Glutamatergic neuron (in vitro differentiated cells): ENCODE measurements at regions not wholly inside any gene's neighbourhood (a gene's known extent, or its start where the extent isn't known, plus 50 kb on each side); places are given as distances from the start of the nearest gene placed in this dataset.

Experiments used
- DNase-seq: peaks from one replicate; pipeline ENCODE4 v3.0.0; 2022
- H3K27ac Mint-ChIP-seq: one replicate; pipeline ENCODE4 v1.8.0; 2020; ENCODE audit warnings: mild to moderate bottlenecking, mixed read lengths, inconsistent platforms; ENCODE audit not compliant: unreplicated experiment
- H3K27me3 Mint-ChIP-seq: one replicate; pipeline ENCODE4 v1.8.0; 2020; ENCODE audit warnings: mild to moderate bottlenecking, moderate library complexity, mixed read lengths, inconsistent platforms; ENCODE audit not compliant: unreplicated experiment
- H3K36me3 Mint-ChIP-seq: one replicate; pipeline ENCODE4 v1.8.0; 2020; ENCODE audit warnings: mild to moderate bottlenecking, mixed read lengths, inconsistent platforms; ENCODE audit not compliant: unreplicated experiment
- H3K4me1 Mint-ChIP-seq: one replicate; pipeline ENCODE4 v1.8.0; 2020; ENCODE audit warnings: mild to moderate bottlenecking, low read depth, mixed read lengths, inconsistent platforms; ENCODE audit not compliant: unreplicated experiment
- H3K4me3 Mint-ChIP-seq: one replicate; pipeline ENCODE4 v1.8.0; 2020; ENCODE audit warnings: mild to moderate bottlenecking, mixed read lengths, inconsistent platforms; ENCODE audit not compliant: unreplicated experiment
- H3K9me3 Mint-ChIP-seq: one replicate; pipeline ENCODE4 v1.8.0; 2020; ENCODE audit warnings: mild to moderate bottlenecking, moderate library complexity, mixed read lengths, inconsistent platforms; ENCODE audit not compliant: unreplicated experiment
- TF ChIP-seq, protein P1 (sequence below): fragments of 200-600 bp; sonication (generic); IDR thresholded peaks from one replicate; pipeline ENCODE4 v1.5.0; 2021; ENCODE audit not compliant: partially characterized antibody, unreplicated experiment

DNA sequence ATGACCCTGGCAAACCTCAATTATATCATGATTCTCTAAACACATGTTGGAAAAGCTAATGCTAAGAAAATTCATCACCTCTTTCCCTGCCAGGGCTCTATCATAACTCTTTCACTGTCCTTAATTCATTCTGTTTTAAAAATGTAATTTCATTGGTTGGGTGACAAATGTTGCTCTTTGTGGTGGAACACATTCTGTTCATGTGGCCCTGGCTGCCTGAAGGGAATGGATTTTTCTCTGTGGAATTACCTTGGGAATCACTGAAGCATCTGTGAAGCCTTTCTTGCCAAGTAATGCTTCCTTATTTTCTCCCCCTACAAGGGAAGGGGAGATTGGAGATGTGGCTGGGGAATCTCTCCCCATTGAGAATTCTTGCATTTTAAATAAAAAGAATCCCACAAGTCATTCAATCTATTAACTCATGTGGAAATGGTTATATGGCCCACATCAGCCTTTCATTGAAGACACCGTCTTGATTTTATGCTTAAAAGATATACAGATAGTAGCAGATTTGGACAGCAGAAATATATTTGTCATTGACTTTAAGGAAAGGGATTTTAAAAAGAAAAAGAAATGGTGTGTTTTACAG, 201.8 kb upstream of the NMUR2 start:
- H3K36me3 Mint-ChIP-seq = no peaks in the 10 kb centered on the region
- peak overlapping the region; percentile 56 for H3K27ac Mint-ChIP-seq
- no peak overlapping the region for H3K4me3 Mint-ChIP-seq
- DNase-seq = no peak
- H3K27me3 Mint-ChIP-seq = no peaks in the 10 kb centered on the region
- TF ChIP-seq, protein P1, sequence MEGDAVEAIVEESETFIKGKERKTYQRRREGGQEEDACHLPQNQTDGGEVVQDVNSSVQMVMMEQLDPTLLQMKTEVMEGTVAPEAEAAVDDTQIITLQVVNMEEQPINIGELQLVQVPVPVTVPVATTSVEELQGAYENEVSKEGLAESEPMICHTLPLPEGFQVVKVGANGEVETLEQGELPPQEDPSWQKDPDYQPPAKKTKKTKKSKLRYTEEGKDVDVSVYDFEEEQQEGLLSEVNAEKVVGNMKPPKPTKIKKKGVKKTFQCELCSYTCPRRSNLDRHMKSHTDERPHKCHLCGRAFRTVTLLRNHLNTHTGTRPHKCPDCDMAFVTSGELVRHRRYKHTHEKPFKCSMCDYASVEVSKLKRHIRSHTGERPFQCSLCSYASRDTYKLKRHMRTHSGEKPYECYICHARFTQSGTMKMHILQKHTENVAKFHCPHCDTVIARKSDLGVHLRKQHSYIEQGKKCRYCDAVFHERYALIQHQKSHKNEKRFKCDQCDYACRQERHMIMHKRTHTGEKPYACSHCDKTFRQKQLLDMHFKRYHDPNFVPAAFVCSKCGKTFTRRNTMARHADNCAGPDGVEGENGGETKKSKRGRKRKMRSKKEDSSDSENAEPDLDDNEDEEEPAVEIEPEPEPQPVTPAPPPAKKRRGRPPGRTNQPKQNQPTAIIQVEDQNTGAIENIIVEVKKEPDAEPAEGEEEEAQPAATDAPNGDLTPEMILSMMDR = no peak
- peaks cover 13% of the 10 kb centered on the region for H3K4me1 Mint-ChIP-seq
- no peaks in the 10 kb centered on the region for H3K9me3 Mint-ChIP-seq

DNA sequence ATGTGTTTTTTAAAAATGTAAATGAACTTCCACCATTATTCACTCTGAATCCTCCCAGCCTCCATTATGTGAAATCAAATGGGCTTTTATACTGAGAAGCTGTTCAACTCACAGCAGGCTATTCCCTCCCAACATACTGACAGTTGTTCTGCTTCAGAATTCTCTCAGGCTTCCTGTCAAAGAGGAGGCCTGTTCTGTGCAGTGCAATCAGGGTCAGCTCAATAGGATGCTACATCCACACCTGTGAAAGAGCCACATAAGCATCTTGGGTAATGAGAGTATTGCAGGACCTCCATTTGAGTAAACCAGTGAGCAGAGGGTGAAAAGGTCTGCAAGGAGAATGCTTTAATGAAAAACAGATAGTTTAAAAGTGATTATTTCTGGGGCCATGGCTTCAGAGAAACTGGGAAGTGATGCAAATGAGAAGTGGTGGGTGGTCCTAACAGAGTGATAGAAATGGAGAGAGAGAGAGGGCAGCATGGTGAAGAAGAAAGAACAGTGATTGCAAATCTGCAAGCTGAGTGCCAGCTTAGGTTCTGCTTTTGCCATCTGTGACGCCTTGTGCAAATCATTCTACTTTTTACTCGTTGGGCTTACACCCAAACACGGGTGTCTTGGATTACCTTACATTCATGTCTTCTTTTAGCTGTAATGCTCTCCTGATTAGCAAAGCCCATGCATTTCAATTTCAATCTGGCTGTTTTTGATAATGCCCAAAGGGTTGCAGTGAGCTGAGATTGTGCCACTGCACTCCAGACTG, 202.5 kb upstream of the NMUR2 start:
- Mint-ChIP-seq H3K27me3 (no peaks in the 10 kb centered on the region), H3K9me3 (no peaks in the 10 kb centered on the region), H3K27ac (peak overlapping the region; percentile 85), H3K4me1 (peaks cover 13% of the 10 kb centered on the region), H3K4me3 (peak overlapping the region; percentile 40), H3K36me3 (no peaks in the 10 kb centered on the region)
- DNase-seq = no peak
- TF ChIP-seq, protein P1 = no peak

DNA sequence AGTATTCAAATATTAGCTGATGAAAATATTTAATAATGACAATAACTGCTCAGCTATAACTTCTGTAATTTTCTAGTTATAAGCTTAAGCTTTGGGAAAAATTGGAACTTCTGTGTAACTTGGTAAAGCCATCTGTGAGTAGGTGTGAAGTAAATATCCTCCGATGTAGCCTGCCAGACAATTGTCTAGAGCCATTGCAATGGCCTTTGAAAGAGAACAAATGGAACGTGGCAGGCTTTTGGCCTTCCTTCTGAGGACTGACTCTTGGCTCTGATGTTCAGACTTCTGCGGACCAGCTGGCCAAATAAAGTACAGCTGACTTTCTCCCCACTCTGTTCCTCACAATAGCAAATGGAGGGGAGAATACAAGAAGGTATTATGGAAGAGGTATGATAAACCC, 203.4 kb upstream of the NMUR2 start:
- H3K4me1 Mint-ChIP-seq = peaks cover 13% of the 10 kb centered on the region
- no peak overlapping the region for H3K27ac Mint-ChIP-seq
- no peak for DNase-seq
- TF ChIP-seq, protein P1 = no peak
- no peaks in the 10 kb centered on the region for H3K9me3 Mint-ChIP-seq
- no peaks in the 10 kb centered on the region for H3K36me3 Mint-ChIP-seq
- H3K27me3 Mint-ChIP-seq = no peaks in the 10 kb centered on the region
- H3K4me3 Mint-ChIP-seq = no peak overlapping the region

DNA sequence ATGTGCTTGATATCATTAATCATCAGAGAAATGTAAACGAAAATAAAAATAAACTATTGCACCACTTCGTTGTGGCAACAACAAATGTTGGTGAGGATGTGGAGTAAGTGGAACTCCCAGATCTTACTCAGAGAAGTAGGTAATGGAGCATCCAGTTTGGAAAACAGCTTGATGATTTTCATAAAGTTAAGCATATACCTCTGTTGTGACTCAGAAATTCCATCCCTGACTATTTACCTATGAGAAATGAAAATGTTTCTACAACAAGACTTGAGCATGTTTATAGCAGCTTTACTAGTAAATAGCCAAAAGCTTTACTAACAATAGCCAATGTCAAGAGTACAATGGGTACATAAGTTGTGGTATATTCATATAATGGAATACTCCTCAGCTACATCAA, 214.7 kb upstream of the NMUR2 start:
- TF ChIP-seq, protein P1 = no peak
- no peak overlapping the region for H3K4me3 Mint-ChIP-seq
- H3K36me3 Mint-ChIP-seq = no peaks in the 10 kb centered on the region
- no peak overlapping the region for H3K27ac Mint-ChIP-seq
- peaks cover 2% of the 10 kb centered on the region for H3K4me1 Mint-ChIP-seq
- H3K27me3 Mint-ChIP-seq = no peaks in the 10 kb centered on the region
- no peak for DNase-seq
- no peaks in the 10 kb centered on the region for H3K9me3 Mint-ChIP-seq

DNA sequence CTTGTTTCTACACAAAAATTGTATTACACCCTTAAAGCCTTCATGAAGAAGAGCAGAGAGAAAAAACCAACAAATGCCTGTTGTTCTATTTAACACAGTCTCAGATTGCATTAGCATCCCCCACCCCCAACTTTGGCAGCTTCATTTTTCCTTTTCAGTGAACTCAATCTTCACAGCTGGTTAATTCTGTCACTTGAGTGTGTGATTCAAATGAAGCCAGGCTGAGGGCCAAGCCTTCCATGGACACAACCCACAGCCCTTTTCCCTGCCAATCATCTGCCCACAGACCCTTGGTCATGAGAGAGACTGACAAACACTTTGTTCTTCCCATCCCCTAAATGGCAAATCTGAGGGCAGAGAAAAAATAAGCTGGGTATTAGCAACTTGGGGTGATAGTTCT, 217.5 kb upstream of the NMUR2 start:
- Mint-ChIP-seq H3K27me3 (no peaks in the 10 kb centered on the region), H3K4me3 (no peak overlapping the region), H3K9me3 (no peaks in the 10 kb centered on the region), H3K27ac (no peak overlapping the region), H3K4me1 (peaks cover 2% of the 10 kb centered on the region), H3K36me3 (no peaks in the 10 kb centered on the region)
- TF ChIP-seq, protein P1 = no peak
- no peak for DNase-seq
